Ishikawa (cell line): ENCODE measurements at regions not wholly inside any gene's neighbourhood (a gene's known extent, or its start where the extent isn't known, plus 50 kb on each side); places are given as distances from the start of the nearest gene placed in this dataset.

Source experiments
- CEBPB ChIP-seq: IDR thresholded peaks from 2 replicates; pipeline ENCODE4 v1.6.1; 2012
- CREB1 ChIP-seq: IDR thresholded peaks from 2 replicates; pipeline ENCODE4 v1.6.1; 2012; ENCODE audit warnings: low read depth
- EGR1 ChIP-seq: IDR thresholded peaks from 2 replicates; pipeline ENCODE4 v1.6.1; 2012
- EP300 ChIP-seq: IDR thresholded peaks from 2 replicates; pipeline ENCODE4 v1.6.1; 2012; ENCODE audit warnings: borderline replicate concordance
- FOXM1 ChIP-seq: IDR thresholded peaks from 2 replicates; pipeline ENCODE4 v1.6.1; 2012; ENCODE audit warnings: low read depth, borderline replicate concordance
- MAX ChIP-seq: IDR thresholded peaks from 2 replicates; pipeline ENCODE4 v1.6.1; 2012
- NFIC ChIP-seq: IDR thresholded peaks from 2 replicates; pipeline ENCODE4 v1.6.1; 2012
- RAD21 ChIP-seq: IDR thresholded peaks from 2 replicates; pipeline ENCODE4 v1.6.1; 2012; ENCODE audit warnings: low read depth
- REST ChIP-seq: IDR thresholded peaks from 2 replicates; pipeline ENCODE4 v1.6.1; 2012; ENCODE audit warnings: low read depth, mild to moderate bottlenecking
- TAF1 ChIP-seq: IDR thresholded peaks from 2 replicates; pipeline ENCODE4 v1.6.1; 2012; ENCODE audit warnings: low read depth, mild to moderate bottlenecking
- TCF12 ChIP-seq: IDR thresholded peaks from 2 replicates; pipeline ENCODE4 v1.6.1; 2012; ENCODE audit warnings: low read depth
- TEAD4 ChIP-seq: IDR thresholded peaks from 2 replicates; pipeline ENCODE4 v1.6.1; 2012
- USF1 ChIP-seq: IDR thresholded peaks from 2 replicates; pipeline ENCODE4 v1.6.1; 2012
- YY1 ChIP-seq: IDR thresholded peaks from 2 replicates; pipeline ENCODE4 v1.6.1; 2012; ENCODE audit warnings: low read depth
- ZBTB7A ChIP-seq: IDR thresholded peaks from 2 replicates; pipeline ENCODE4 v1.6.1; 2012; ENCODE audit warnings: low read depth

GRCh38 chr5:123997064-123997461, 485.1 kb downstream of the CSNK1G3 start:
- TF ChIP-seq YY1 (no peak), NFIC (no peak), REST (no peak), RAD21 (no peak), CEBPB (no peak), MAX (no peak), TAF1 (no peak), EGR1 (no peak), TEAD4 (no peak), ZBTB7A (no peak), TCF12 (no peak), FOXM1 (no peak), CREB1 (no peak), EP300 (no peak), USF1 (no peak)

- TF ChIP-seq USF1 (no peak), FOXM1 (no peak), YY1 (no peak), CEBPB (no peak), TEAD4 (no peak), NFIC (no peak), TCF12 (no peak), EP300 (no peak), EGR1 (no peak), TAF1 (no peak)
These were observed 480.7 kb downstream of the CSNK1G3 start for GRCh38 chr5:123992641-123993040.

- TF ChIP-seq CREB1, result no peak
- TF ChIP-seq NFIC, result no peak
- TF ChIP-seq TCF12, result no peak
- no peak for TF ChIP-seq ZBTB7A
- TF ChIP-seq RAD21, result no peak
- no peak for TF ChIP-seq USF1
- TF ChIP-seq FOXM1, result no peak
These were observed 476.0 kb downstream of the CSNK1G3 start for GRCh38 chr5:123987956-123988355.

GRCh38 chr5:123976379-123977033, 464.5 kb downstream of the CSNK1G3 start:
- TF ChIP-seq CREB1 (no peak), FOXM1 (no peak)

GRCh38 chr5:123966781-123967180, 454.8 kb downstream of the CSNK1G3 start:
- no peak for TF ChIP-seq RAD21
- TF ChIP-seq REST, result no peak
- TF ChIP-seq ZBTB7A, result no peak
- TF ChIP-seq USF1, result no peak
- TF ChIP-seq CREB1, result no peak
- TF ChIP-seq MAX, result no peak
- no peak for TF ChIP-seq FOXM1
- TF ChIP-seq TCF12, result no peak
- TF ChIP-seq TAF1, result no peak
- no peak for TF ChIP-seq NFIC
- TF ChIP-seq CEBPB, result no peak
- no peak for TF ChIP-seq YY1
- no peak for TF ChIP-seq EGR1
- TF ChIP-seq TEAD4, result no peak
- no peak for TF ChIP-seq EP300
